HEK293 (cell line): ENCODE measurements at regions not wholly inside any gene's neighbourhood (a gene's known extent, or its start where the extent isn't known, plus 50 kb on each side); places are given as distances from the start of the nearest gene placed in this dataset.

ENCODE experiments used
- CTCF ChIA-PET: fragments of 350-600 bp; formaldehyde crosslinking; extraction: SDS; loops from one replicate; lab custom pipeline; 2021; ENCODE audit warnings: antibody characterized with exemption; lab: Yijun Ruan, JAX
- POLR2A ChIA-PET: fragments of 300-600 bp; formaldehyde crosslinking; extraction: SDS; loops from one replicate; lab custom pipeline; 2020; ENCODE audit warnings: antibody characterized with exemption, inconsistent platforms; lab: Yijun Ruan, JAX
- H3K27ac ChIP-seq: fragments of 200-500 bp; sonication (Bioruptor generic); 2 replicates; pipeline ENCODE4 v1.5.1; 2014; ENCODE audit warnings: low read depth, low read length, control low read depth, inconsistent platforms; ENCODE audit errors: extremely low read depth
- H3K36me3 ChIP-seq, 2 experiments: fragments of 200-500 bp in 1 of 2; sonication (Bioruptor generic) in 1 of 2; 1 replicate in 1 of 2; 2 replicates in 1 of 2; pipeline ENCODE4 v1.5.1; 2014 to 2017; ENCODE audit warnings: inconsistent platforms in 2 of 2, low read length in 2 of 2; ENCODE audit not compliant: control insufficient read depth in 2 of 2, insufficient read depth in 1 of 2
- H3K4me1 ChIP-seq: fragments of 200-500 bp; sonication (Bioruptor generic); 2 replicates; pipeline ENCODE4 v1.5.1; 2014; ENCODE audit warnings: mild to moderate bottlenecking, low read length, inconsistent platforms; ENCODE audit not compliant: control insufficient read depth, insufficient read depth
- H3K4me3 ChIP-seq: 2 replicates; pipeline ENCODE4 v1.5.1; 2011; ENCODE audit warnings: low read depth, mild to moderate bottlenecking, control low read depth, low read length, moderate library complexity
- H3K9me3 ChIP-seq: fragments of 200-500 bp; sonication (Bioruptor generic); 2 replicates; pipeline ENCODE4 v1.5.1; 2014; ENCODE audit warnings: low read depth, low read length, inconsistent platforms; ENCODE audit not compliant: control insufficient read depth, insufficient read depth
- CTCF ChIP-seq: fragments of 450-650 bp; formaldehyde crosslinking; IDR thresholded peaks from 2 replicates; pipeline ENCODE4 v1.5.1; 2016; ENCODE audit warnings: missing biosample characterization, missing genetic modification characterization
- HOXC10 ChIP-seq: sonication (generic); formaldehyde crosslinking; IDR thresholded peaks from 2 replicates; pipeline ENCODE4 v1.8.1; 2023; ENCODE audit warnings: mild to moderate bottlenecking, missing genetic modification reagents
- KLF8 ChIP-seq: fragments of 450-650 bp; formaldehyde crosslinking; IDR thresholded peaks from 2 replicates; pipeline ENCODE4 v1.5.1; 2016; ENCODE audit warnings: missing biosample characterization, missing genetic modification characterization
- TRIM28 ChIP-seq: IDR thresholded peaks from 2 replicates; pipeline ENCODE4 v1.6.1; 2011; ENCODE audit warnings: low read length, control low read depth, borderline replicate concordance
- ZNF138 ChIP-seq: fragments of 450-650 bp; formaldehyde crosslinking; IDR thresholded peaks from 2 replicates; pipeline ENCODE4 v1.5.1; 2016; ENCODE audit warnings: missing biosample characterization, missing genetic modification characterization, borderline replicate concordance
- ZNF16 ChIP-seq: fragments of 450-650 bp; formaldehyde crosslinking; IDR thresholded peaks from 2 replicates; pipeline ENCODE4 v1.5.1; 2016; ENCODE audit warnings: low read depth, missing biosample characterization, missing genetic modification characterization
- ZNF202 ChIP-seq: fragments of 450-650 bp; formaldehyde crosslinking; IDR thresholded peaks from 2 replicates; pipeline ENCODE4 v1.5.1; 2016; ENCODE audit warnings: missing biosample characterization, missing genetic modification characterization, borderline replicate concordance
- ZNF221 ChIP-seq: fragments of 450-650 bp; formaldehyde crosslinking; IDR thresholded peaks from 2 replicates; pipeline ENCODE4 v1.5.1; 2017; ENCODE audit warnings: missing biosample characterization, missing genetic modification characterization, borderline replicate concordance
- ZNF600 ChIP-seq: fragments of 450-650 bp; formaldehyde crosslinking; IDR thresholded peaks from 2 replicates; pipeline ENCODE4 v1.5.1; 2016; ENCODE audit warnings: missing biosample characterization, missing genetic modification characterization
- ZNF621 ChIP-seq: fragments of 450-650 bp; formaldehyde crosslinking; IDR thresholded peaks from 2 replicates; pipeline ENCODE4 v1.5.1; 2017; ENCODE audit warnings: missing biosample characterization, missing genetic modification characterization
- ZNF654 ChIP-seq: fragments of 450-650 bp; formaldehyde crosslinking; IDR thresholded peaks from 2 replicates; pipeline ENCODE4 v1.5.1; 2016; ENCODE audit warnings: low read depth, missing biosample characterization, missing genetic modification characterization
- ZNF664 ChIP-seq: fragments of 450-650 bp; formaldehyde crosslinking; IDR thresholded peaks from 2 replicates; pipeline ENCODE4 v1.5.1; 2016; ENCODE audit warnings: missing biosample characterization, missing genetic modification characterization
- ZNF768 ChIP-seq: fragments of 450-650 bp; formaldehyde crosslinking; IDR thresholded peaks from 2 replicates; pipeline ENCODE4 v1.5.1; 2018; ENCODE audit warnings: missing biosample characterization, mild to moderate bottlenecking, missing genetic modification characterization
- ZSCAN16 ChIP-seq: fragments of 450-650 bp; formaldehyde crosslinking; IDR thresholded peaks from 2 replicates; pipeline ENCODE4 v1.5.1; 2016; ENCODE audit warnings: missing biosample characterization, missing genetic modification characterization
- TF ChIP-seq, protein P1 (sequence below): fragments of 450-650 bp; formaldehyde crosslinking; IDR thresholded peaks from 2 replicates; pipeline ENCODE4; 2016; ENCODE audit warnings: missing biosample characterization, missing genetic modification characterization
- TF ChIP-seq, protein P2 (sequence below): fragments of 450-650 bp; formaldehyde crosslinking; IDR thresholded peaks from 2 replicates; pipeline ENCODE4 v1.5.1; 2016; ENCODE audit warnings: missing biosample characterization, missing genetic modification characterization

DNA sequence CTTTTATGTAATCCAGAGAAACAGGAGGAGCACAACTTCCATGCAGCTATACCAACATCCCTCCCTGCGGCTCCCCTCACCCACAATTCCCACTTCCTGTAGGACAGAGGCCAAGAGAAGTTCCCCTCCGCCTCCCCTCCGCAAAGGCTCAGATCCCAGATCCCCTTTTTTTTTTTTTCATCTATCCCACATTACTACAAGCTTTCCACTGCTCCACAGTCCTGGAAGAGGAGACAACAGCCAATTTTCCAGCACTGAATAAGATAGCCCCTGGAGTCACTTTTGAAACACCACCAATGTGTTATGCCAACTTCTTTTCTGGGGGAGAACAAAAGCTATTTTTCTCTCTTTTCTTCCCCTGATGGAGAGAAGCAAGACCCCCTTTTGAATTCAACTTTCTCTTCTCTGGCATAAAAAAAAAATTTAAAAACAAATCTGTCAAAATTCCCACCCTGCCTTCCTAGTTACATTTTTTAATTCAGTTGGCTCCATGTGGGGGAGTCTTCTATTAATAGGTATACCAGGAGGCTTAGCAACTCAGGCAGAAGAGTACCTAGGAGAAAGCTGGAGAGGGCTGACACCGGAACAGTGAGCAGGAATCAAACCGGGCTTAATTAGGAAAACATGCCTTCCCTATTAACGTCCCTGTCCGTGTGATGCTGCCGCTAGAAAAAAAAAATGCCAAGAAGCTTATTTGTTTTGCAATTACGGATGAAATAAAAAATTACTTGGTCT, 543.4 kb downstream of the BUD13 start:
- H3K9me3 ChIP-seq, result no peaks in the 10 kb centered on the region
- ChIA-PET CTCF (interaction anchor here (0.5 to 5.3 kb wide), 8 partner anchors 11 to 759 kb away, joined by 3 to 30 read pairs (median 4); no protein-coding TSS in a partner anchor), POLR2A (interaction anchor here (0.6 kb wide), 1 partner anchor 801 kb away, joined by 3 read pairs; no protein-coding TSS in a partner anchor)
- H3K27ac ChIP-seq, result no peak overlapping the region
- TF ChIP-seq ZNF621 (no peak), ZNF16 (no peak), TRIM28 (no peak), ZNF664 (no peak), ZNF202 (tag by site-specific recombination) (no peak), HOXC10 (no peak), ZNF654 (tag by site-specific recombination) (no peak), CTCF (tag by site-specific recombination) (no peak), ZNF138 (tag by site-specific recombination) (no peak), ZNF600 (no peak), KLF8 (tag by site-specific recombination) (no peak)
- TF ChIP-seq, protein P1, sequence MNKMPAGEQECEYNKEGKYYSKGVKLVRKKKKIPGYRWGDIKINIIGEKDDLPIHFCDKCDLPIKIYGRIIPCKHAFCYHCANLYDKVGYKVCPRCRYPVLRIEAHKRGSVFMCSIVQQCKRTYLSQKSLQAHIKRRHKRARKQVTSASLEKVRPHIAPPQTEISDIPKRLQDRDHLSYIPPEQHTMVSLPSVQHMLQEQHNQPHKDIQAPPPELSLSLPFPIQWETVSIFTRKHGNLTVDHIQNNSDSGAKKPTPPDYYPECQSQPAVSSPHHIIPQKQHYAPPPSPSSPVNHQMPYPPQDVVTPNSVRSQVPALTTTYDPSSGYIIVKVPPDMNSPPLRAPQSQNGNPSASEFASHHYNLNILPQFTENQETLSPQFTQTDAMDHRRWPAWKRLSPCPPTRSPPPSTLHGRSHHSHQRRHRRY (tag by site-specific recombination), result no peak
- TF ChIP-seq, protein P2, sequence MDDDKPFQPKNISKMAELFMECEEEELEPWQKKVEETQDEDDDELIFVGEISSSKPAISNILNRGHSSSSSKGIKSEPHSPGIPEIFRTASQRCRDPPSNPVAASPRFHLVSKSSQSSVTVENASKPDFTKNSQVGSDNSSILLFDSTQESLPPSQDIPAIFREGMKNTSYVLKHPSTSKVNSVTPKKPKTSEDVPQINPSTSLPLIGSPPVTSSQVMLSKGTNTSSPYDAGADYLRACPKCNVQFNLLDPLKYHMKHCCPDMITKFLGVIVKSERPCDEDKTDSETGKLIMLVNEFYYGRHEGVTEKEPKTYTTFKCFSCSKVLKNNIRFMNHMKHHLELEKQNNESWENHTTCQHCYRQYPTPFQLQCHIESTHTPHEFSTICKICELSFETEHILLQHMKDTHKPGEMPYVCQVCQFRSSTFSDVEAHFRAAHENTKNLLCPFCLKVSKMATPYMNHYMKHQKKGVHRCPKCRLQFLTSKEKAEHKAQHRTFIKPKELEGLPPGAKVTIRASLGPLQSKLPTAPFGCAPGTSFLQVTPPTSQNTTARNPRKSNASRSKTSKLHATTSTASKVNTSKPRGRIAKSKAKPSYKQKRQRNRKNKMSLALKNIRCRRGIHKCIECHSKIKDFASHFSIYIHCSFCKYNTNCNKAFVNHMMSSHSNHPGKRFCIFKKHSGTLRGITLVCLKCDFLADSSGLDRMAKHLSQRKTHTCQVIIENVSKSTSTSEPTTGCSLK, result no peak
- H3K4me3 ChIP-seq, result no peak overlapping the region
- no peaks in the 10 kb centered on the region for H3K36me3 ChIP-seq
- peaks cover 5% of the 10 kb centered on the region; the same call in 1 of the 2 replicates for H3K4me1 ChIP-seq

- ChIA-PET POLR2A (no interaction called here), CTCF (interaction anchor here (0.6 to 3.1 kb wide), 2 partner anchors 9 to 11 kb away, joined by 4 to 23 read pairs; no protein-coding TSS in a partner anchor)
- TF ChIP-seq ZNF768 (tag by site-specific recombination) (no peak), ZNF221 (tag by site-specific recombination) (no peak), ZSCAN16 (no peak), ZNF138 (tag by site-specific recombination) (no peak)
- Histone ChIP-seq H3K4me3 (no peak overlapping the region), H3K27ac (no peak overlapping the region), H3K36me3 (no peaks in the 10 kb centered on the region), H3K9me3 (no peaks in the 10 kb centered on the region), H3K4me1 (0 out of 2 replicates have a peak, but pooled peaks cover under 1% of the 10 kb centered on the region)
These were observed 546.1 kb downstream of the BUD13 start for GRCh38 chr11:116226731-116227130.
